HG03159 (cell line): ENCODE measurements at regions not wholly inside any gene's neighbourhood (a gene's known extent, or its start where the extent isn't known, plus 50 kb on each side); places are given as distances from the start of the nearest gene placed in this dataset.

Experiments used
- ATAC-seq: cut with Tn5 transposase; IDR thresholded peaks from one replicate; pipeline ENCODE4 v1.9.1; 2021; ENCODE audit warnings: mild to moderate bottlenecking, moderate library complexity; ENCODE audit not compliant: unreplicated experiment

DNA sequence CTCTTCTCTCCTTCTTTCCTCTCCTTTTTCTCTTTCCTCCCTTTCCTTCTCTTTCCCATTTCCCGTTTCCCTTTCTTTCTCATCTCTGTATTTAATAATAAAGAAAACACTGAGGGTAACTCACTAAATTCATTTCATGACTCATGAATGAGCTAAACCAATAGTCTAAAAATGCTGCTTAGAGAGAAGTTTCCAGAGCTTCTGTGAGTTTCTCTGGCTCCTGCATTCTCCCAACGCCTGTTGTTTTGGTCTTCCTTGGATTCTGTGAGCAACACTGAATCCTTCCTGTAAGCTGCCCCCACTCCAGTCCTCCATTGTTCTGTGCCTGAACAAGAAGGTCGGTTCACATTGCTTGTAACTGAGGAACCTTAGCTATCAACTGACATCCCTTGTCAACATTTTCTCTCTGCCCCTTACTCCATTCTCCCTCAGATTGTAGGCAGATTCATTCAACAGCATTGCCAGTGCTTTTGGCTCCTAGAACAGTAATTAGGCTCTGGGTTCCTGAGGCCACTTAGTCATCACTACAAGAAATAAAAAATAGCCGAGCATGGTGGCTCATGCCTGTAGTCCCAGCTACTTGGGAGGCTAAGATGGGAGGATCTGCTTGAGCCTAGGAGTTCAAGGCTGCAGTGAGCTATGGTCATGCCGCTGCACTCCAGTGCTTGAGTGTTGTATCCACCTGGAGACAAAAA lies 237.7 kb upstream of the KLF4 start:
- ATAC-seq: no peak

DNA sequence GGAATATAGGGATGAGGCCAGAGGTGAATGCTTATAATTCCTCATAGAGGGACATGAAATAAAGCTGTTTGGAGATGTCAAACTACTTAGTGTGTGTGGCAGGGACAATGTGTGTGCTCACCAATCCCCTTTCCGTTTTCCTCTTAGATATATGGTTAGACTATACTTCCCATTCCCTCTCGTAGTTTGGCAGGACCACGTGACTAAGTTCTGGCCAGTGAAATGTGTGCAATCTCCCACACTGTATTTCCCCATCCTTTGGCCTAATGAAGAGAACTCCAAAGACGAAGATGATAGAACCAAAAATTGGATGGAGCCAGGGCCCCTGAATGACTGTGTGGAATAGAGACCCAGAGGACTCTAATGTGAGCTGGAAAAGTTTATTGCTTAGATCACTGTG lies 233.4 kb upstream of the KLF4 start:
- no peak for ATAC-seq

DNA sequence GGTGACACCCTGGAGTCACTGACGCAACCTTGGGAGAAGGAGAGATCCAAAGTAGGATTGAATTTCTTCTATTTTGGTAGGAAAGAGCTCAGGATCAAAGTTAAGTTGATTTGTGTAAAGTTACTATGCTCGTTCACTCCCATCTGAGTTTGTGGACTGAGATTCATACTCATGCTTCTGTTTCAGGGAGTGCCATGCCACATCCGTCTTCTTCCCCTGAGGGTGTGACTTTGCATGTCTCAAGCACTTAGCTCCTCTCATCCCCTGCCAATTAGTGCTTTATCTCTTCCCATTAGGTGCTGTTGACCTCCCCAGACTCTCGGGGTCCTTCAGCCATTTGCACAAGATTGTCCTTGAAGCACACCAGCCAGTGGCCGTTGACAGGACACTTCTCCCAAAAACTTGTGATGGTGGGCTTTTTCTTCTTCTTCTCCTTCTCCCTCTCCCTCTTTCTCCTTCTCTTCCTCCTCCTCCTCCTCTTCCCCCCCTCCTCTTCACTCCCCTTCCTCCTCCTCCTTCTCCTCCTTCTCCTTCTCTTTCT lies 232.2 kb upstream of the KLF4 start:
- no peak for ATAC-seq

DNA sequence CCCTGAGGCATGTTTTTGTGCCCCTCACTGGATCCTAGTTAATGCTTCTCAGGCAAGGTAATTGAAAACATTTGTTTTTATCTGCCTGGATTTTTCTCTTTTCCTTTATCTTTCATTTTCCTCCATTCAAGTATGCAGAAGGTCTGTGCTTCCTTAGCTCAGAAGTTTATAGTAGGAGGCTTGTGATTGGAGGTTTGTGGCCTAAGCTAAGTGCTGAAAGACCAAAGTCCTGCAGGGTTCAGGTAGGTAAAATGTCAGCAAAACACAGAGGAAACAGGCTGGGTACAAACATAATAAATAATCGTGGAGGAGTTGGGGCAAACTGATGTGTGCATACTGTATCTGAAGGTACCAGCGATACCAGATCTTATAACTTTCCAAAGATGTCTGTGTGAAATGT lies 230.9 kb upstream of the KLF4 start:
- ATAC-seq: no peak

DNA sequence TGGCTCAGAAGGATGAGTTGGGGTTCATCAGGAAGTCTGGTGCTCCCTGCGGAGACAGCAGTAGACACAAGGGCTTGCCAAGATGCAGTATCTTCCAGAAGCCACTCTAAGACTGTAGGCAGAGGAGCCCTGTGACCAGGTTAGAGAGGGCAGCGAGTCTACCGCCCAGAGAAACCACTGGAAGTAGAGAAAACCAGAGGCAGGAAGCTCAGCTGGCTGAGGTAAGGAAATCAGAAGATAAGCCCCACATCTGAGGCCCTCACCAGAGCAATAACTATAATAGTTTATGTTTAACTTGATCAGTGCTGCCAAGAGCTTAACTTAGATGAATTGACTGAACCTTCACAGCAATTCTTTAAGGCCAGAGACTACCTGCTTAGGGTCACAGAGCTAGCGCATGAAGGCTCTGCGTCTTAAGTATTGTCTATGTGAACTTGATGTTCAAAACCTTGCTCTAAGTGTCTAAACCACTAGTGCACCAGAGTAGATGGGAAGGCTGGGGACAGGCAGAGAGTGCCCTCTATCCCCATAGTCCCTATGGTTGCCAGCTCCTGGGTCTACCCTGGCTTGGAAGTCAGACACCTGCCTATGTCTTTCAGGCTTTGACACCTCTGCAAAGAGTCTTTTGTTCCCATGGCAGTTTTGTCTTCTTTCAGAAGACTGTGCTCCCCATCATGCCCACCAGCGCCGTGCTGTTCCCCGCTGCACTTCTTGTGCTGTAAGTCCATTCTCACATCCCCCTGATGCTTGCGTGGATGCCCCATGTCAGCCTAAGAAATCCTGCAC lies 228.2 kb upstream of the KLF4 start:
- ATAC-seq: no peak

DNA sequence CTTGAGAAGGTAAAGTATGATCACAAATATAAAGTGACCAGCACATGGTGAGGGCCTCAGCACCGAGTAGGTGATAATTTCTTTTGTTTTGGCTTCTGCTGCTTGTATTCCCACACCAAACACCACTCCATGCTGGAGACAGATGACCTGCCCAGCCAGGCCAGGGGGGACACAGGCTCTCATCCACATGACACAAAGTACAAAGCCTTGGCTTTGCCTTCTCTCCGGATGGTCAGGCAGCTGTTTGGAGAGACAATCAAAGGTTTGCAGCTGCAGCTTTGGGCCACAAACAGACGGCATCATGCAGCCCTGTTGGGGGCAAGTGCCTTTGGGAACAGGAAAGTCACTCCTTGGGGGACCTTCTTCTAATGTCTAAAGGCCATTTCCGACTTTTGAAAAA lies 226.2 kb upstream of the KLF4 start:
- ATAC-seq: no peak

DNA sequence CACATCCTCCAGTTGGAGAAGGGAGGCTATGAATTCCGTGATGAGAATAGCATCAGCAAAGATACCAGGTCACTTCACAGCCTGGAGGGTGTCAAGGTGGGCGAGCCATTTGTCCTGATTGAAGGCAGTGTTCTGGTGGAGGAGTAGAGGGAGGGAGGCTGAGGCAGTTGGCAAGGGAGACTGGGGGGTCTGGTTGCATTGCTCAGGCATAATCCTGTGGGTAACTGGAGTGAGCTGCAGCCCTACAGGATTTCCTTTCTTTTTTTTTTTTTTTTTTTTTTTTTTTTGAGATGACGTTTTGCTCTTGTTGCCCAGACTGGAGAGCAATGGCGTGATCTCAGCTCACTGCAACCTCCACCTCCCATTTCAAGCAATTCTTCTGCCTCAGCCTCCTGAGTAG lies 223.9 kb upstream of the KLF4 start:
- ATAC-seq: no peak

DNA sequence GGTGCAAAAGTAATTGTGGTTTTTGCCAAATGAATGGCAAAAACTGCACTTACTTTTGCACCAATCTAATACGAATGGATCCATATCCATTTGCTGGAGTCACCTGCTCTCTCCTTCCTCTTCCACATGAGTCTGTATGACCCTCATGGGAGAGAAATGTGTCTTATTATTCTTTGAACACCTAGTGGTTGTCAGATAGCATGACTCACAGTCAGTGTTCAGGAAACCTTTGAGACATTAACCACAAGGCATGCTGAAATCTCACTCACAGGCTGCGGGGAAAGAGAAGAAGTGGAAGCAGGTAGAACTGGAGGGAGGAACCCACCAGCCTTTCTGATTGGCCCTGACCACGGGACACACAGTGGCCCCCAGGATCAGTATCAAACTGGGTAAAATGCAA lies 222.8 kb upstream of the KLF4 start:
- no peak for ATAC-seq

DNA sequence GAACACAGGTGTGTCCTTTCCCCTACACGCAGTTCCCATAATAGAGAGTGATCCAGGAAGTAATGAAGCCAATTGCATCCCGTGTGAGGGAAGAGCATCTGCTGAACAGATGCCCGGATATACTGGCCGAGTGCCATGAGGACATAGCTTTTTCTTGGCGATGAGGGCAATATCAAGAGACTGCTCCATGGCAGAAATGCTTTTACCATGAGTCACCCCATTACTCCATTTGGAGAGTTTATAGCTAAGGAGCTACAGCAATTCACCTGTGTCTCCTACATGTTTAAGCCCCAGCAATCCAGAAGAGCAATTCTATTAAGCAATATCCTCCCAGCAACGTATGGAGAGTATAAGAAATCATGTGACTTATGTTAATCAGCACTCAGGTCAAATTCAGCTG lies 222.0 kb upstream of the KLF4 start:
- ATAC-seq: no peak

DNA sequence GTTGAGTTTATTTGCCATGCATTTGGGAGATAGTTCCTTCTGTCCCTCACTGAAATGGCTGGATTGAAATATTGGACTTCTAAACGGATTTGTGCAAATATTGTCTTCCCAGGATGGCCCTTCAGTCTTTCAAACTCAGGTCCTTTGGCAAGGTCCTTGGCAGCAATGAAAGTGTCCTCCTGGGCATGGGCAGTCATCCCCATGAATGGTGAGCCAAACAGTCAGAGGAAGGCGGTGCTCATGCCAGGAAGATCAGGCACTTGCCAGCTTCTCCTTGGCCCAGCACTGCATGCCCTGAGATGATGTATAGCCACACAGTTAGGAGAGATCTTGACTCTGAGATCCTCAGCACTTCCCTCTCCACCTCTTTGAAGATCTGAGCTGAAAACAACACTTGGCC lies 221.4 kb upstream of the KLF4 start:
- ATAC-seq: no peak

DNA sequence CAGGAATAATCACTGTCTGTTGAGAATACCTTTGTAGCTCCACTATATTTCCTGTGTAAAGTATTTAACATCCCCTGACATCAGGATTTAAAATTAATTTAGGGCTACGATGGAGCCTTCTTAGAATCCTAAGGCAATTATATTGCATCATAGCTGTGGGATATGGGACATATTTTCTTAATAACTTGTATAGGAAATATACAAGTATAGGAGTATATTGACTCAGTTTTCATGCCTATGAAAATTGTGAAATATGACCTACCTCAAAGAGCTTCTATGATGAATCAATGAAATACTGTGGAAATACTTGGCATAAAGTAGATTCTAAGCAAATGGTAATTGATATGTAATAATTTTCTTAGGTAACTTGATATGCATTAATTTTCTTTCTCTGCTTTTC lies 221.0 kb upstream of the KLF4 start:
- ATAC-seq: no peak

DNA sequence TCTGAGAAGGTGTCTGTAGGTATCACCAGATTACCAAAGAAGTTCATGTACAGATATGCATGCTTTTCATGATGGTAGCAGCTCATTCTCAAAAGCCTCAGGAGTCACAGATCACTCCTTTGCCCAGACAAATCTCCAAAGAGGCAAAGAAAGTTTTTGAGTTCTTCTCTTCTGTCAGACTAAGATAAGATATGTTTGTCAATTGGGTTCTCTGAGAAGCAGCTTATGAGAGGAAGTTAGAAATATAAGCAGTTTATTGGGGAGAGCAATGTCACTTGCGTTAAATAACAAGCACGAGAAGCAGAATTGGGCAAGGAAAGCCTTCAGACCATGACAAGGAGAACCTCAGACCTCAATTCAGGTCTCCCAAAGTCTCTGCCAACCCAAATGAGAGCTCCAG lies 219.2 kb upstream of the KLF4 start:
- ATAC-seq: no peak

DNA sequence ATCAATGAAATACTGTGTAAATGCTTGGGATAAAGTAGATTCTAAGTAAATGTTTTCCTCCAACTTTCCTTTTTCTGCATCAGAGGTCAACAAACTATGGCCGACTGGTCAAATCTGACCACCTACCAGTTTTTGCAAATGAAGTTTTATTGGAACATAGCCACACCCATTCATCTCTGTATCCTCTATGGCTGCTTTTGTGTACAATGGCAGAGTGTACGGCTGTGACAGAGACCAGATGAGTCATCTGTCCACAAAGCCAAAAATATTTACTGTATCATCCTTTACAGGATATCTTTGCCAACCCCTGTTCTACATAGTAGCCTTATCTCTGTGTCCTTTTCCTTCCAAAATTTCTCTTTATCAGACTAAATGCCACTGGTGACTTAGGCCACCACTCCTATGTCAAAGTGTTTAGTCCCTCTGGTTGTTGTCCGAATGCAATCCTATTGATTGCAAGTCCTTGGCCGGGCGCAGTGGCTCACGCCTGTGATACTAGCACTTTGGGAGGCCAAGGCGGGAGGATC lies 218.4 kb upstream of the KLF4 start:
- no peak for ATAC-seq

DNA sequence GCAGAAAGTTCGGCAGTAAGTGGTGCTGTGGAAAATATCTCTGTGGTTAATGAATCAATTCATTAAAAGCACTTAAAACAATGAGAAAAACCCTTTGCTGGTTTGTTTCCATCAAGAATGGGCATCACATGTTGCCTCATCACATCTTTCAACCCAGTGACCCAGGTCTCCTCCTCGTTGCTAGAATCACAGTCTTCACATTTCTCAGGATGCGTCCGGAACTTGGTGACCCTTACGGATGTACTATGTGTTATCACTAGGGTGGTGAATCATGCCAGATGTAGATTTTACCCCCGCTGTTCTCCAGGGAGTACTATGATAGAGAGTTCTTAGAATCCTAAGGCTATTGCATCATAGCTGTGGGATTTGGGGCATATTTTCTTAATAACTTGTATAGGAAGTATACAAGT lies 217.9 kb upstream of the KLF4 start:
- ATAC-seq: no peak

DNA sequence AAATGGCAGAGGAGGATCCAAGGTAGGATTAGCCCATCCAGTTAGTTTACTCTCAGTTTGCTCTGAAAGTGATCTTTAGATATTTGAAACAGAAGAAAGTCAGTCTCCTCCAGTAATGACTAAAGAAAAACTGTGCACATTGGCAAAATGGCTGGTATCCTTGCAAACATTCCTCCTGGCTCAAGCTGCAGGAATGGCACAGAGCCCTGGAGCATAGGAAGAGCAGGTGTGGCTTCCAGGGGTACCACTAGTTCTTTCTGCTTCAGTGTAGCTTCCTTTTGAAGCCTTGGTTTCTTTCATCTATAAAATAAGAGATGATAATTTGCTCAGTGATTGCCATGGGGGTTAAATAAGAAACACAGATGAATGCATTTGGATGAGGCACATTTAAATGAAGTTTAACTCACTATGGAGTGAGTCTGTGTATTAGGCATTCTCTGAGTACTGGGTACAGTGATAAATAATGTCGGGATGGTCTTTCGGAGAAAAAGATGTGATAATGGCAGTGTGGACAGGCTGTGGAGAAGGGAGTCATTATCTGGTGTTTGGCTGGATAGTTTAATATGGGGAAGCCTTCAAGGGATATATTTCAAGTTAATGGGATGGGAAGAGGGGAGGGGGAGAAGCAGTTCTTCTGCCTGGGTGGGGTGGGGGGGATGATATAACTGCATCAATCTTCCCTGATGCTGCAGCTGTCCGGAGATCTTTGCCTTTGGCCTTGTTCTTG lies 217.3 kb upstream of the KLF4 start:
- no peak for ATAC-seq

DNA sequence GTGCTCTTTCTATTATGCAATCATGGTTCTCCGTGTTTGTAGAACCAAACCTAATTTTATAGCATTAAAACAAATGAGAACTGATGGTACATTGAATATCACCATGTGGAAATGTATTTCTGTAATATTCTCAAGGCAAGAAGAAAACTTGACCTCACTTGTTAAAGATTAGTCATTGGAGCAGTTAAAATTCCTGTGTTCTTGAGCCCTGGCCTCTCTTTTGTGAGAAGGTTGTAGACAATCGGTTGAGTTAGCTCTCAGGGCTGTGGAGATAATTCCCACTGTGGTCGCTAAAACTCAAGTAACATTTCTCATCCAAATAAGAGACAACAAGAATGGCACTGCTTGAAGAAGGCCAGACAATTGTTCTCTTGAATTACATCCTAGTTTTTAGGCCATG lies 216.0 kb upstream of the KLF4 start:
- ATAC-seq: no peak

DNA sequence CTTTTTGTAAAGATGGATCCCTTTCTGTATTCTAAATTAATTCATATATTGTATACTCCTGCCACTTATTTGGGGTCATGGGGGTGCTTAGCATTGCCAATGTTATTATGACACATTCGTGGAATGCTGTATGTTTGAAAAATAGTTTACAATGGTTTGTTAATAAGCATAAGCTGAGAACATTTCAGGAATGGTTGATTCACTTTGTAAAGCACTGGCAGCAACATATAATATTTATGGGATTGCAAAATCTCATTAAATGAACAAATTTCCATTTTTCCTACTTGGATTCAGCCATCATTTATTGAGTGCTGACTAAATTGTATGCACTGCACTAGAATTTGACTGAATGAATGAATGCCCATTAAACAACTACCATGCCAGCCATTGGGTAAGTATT lies 215.2 kb upstream of the KLF4 start:
- no peak for ATAC-seq

DNA sequence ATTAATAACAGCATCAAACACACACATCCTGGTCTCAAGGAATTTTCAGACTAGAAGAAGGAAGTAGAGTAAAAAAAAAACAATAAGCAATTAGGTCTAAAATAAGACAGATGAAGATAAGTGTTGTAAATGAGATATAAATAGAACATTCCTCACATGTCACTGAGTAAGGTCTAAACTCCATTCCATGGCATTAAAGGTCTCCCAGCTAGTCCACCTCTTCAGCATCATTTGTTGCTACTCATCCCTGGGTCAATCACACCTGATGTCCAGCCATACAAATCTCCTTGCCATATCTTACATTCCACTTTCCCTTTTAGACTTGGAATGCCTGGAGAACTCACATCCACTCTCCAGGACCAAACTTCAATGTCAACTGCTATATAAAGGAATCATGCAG lies 214.1 kb upstream of the KLF4 start:
- ATAC-seq: no peak

DNA sequence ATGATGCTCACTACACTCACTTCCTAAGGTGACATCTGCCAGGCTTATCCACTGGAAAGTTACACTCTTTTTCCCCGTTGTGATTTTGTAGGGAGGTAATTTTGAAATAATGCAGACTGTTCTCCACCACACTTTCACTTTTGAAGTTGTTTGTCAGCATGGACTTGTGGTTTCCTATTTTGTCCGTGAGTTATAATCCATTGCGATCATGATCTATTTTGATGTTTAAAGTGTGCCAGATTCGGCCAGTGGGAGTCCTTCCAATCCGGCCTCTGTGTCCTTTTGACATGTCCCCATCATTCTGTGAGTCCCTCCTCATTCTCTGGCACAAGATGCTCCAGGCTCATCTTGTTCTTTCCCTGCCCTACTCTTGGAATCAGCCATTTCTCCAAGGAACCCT lies 211.3 kb upstream of the KLF4 start:
- no peak for ATAC-seq

DNA sequence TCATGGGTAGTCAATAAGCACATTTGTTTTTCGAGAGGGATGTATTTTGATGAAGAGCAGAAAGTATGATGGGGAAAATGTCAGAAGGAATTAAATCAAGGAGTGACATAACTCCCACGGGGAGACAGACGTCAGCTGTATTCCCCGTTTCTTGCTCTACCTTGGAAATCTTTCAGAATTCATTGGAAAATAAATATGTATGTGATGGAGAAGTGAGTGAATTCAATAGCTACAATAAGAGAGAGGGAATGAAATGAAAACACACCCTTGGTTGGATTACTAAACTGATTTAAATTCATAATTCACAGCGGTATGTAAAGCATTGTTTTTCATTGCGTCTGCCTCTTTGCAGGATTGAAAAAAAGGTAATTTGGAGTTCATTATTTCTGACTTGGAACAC lies 209.7 kb upstream of the KLF4 start:
- no peak for ATAC-seq

DNA sequence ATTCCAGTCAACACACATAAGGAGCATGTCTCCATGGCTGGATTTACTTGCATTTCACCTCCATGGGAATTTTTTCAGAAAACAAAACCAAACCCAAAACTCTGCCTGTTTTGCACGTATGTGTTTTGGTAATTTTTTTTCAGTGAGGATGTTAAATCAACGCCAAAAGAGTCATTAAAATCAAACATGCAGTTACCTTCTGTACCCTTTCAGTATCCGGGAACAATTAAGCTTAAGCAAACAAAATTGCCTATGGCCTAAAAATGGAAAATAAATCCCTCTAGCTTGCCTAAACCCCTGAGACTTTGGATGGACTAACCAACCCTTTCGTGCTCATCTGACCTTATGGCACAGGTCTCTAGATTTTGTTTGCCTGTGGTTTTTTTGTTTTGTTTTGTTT lies 209.2 kb upstream of the KLF4 start:
- no peak for ATAC-seq

DNA sequence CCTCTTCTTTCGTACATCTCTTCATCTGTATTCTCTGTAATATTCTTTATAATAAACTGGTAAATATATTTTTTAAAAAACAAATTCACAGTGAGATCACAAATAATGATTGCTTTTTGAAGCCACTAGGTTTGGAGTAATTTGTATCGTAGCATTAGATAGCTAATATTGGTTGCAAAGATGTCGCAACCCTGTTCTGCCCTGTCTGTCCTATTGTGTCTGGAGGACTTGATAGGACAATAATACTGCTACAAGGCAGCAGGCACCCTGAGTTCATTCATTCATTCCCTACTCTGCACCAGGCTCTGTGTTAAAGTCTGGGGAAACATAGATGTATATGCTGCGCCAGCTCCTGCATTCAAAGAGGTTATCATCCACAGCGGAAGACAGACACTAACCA lies 206.7 kb upstream of the KLF4 start:
- no peak for ATAC-seq
